ENCODE measurements at regions not wholly inside any gene's neighbourhood (a gene's known extent, or its start where the extent isn't known, plus 50 kb on each side); places are given as distances from the start of the nearest gene placed in this dataset.

DNA sequence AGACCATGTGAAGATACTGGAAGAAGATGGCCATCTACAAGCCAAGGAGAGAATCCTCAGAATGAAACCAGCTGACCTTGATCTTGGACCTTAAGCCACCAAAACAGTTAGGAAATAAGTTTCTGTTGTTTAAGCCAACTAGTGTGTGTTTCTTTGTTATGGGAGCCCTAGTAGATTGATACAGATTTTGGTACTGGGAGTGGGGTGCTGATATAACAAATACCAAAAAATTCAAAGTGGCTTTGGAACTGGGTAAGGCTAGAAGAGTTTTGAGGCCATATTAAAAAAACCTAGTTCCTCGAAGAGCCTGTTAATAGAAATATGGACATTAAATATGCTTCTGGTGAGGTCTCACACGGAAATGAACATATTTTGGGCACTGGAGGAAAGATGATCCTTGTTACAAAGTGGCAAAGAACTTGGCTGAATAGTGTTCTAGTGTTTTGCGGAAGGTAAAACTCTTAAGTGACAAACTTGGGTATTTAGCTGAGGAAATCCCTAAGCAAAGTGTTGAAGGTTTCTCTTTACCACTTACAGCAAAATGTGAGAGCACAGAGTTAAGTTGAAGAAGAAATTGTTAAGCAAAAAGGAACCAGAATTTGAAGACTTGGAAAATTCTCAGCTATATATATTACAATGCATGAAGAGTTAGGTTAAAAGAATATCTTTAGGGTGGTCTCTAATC lies 55.1 kb upstream of the CD83 start:
- intact Hi-C loops (cut with micrococcal nuclease) (loop anchor here (10.0 kb wide), 1 partner anchor 438 kb away; no protein-coding TSS in a partner anchor), dilution Hi-C loops (cut with MboI; ENCODE audit: extremely low pct_ligation_motif_present, low sequenced_read_pairs) (no loop called here)
- Histone ChIP-seq H3K9me3 (replicated peaks; ENCODE audit: control insufficient read depth, insufficient read depth, low read length) (no peaks in the 10 kb centered on the region), H2AFZ (ENCODE audit: low read depth, low read length) (no peak overlapping the region), H4K20me1 (replicated peaks; ENCODE audit: control insufficient read depth, extremely low read depth, insufficient read depth, low read length) (no peaks in the 10 kb centered on the region), H3K79me2 (ENCODE audit: control insufficient read depth, insufficient read depth, low read length) (no peaks in the 10 kb centered on the region), H3K27ac (ENCODE audit: insufficient read depth, low read depth, low read length) (no peak overlapping the region), H3K36me3 (ENCODE audit: control insufficient read depth in 2 of 2, extremely low read depth in 1 of 2, insufficient read depth in 2 of 2, low read length in 2 of 2) (no peaks in the 10 kb centered on the region), H3K4me1 (ENCODE audit: control insufficient read depth, extremely low read depth, insufficient read depth, low read length) (no peaks in the 10 kb centered on the region), H3K4me3 (replicated peaks in 1 of 3; ENCODE audit: insufficient read depth in 1 of 3, low read depth in 1 of 3, low read length in 3 of 3) (no peak overlapping the region), H3K9me1 (replicated peaks; ENCODE audit: control insufficient read depth, extremely low read depth, insufficient read depth, low read length) (no peaks in the 10 kb centered on the region), H3K4me2 (ENCODE audit: insufficient read depth, low read length) (no peak overlapping the region), H3K27me3 (ENCODE audit: control insufficient read depth in 2 of 2, insufficient read depth in 2 of 2, low read length in 2 of 2) (peaks cover 8 to 23% of the 10 kb centered on the region in 2 experiments), H3K9ac (replicated peaks; ENCODE audit: extremely low read depth, insufficient read depth, low read length) (no peak overlapping the region)
- no peak for FAIRE-seq
- ChIA-PET CTCF (interaction anchor here (1.6 to 7.3 kb wide), 4 partner anchors 10 to 154 kb away, joined by 4 to 188 read pairs (median 44); no protein-coding TSS in a partner anchor), POLR2A (no interaction called here)
- DNase-seq (ENCODE audit: low read depth, low spot score): no peak
- TF ChIP-seq POLR2AphosphoS5 (IDR thresholded peaks at IDR 0.05; ENCODE audit: insufficient read depth, low read depth, low read length) (no peak), JUN (IDR thresholded peaks at IDR 0.05; ENCODE audit: borderline replicate concordance, insufficient read depth, insufficient read length, low read depth) (no peak), FOS (IDR thresholded peaks at IDR 0.05; ENCODE audit: borderline replicate concordance, insufficient read depth, low read length) (no peak), POLR2A (IDR thresholded peaks at IDR 0.05; ENCODE audit: low read depth, low read length) (no peak), GATA2 (IDR thresholded peaks at IDR 0.05; ENCODE audit: insufficient read depth, insufficient read length, low read depth, low read length) (no peak), EZH2 (IDR thresholded peaks at IDR 0.05; ENCODE audit: borderline replicate concordance, low read depth, low read length, severe bottlenecking) (no peak)
- no TSS peak for BruUV-seq (replicated peaks)

DNA sequence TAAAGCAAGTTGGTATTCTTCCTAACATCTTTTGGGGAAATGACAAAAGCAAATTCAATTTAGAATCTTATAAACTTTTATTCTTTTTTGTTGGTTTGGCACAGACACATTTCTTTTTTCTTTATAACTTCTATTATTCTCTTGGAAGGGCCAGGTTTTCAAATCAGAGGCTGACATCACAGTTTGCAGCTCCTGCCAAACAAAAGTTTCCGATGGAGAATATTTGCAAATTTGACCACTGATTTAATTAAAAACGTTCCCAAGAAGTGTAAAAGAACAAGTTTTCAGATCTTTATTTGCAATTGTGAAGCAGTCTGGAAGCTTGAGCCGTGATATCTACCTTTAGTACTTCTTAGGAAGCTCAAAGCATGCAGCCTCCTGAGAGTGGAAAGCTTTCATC lies 53.8 kb upstream of the CD83 start:
- H3K9ac ChIP-seq (replicated peaks; ENCODE audit: extremely low read depth, insufficient read depth, low read length): no peak overlapping the region
- DNase-seq (ENCODE audit: low read depth, low spot score) (no peak), FAIRE-seq (no peak)
- H3K4me1 ChIP-seq (ENCODE audit: control insufficient read depth, extremely low read depth, insufficient read depth, low read length): no peaks in the 10 kb centered on the region
- H3K36me3 ChIP-seq (ENCODE audit: control insufficient read depth in 2 of 2, extremely low read depth in 1 of 2, insufficient read depth in 2 of 2, low read length in 2 of 2): no peaks in the 10 kb centered on the region
- H4K20me1 ChIP-seq (replicated peaks; ENCODE audit: control insufficient read depth, extremely low read depth, insufficient read depth, low read length): no peaks in the 10 kb centered on the region
- BruUV-seq (replicated peaks): no TSS peak
- POLR2A ChIA-PET: no interaction called here
- no peak for TF ChIP-seq GATA2 (IDR thresholded peaks at IDR 0.05; ENCODE audit: insufficient read depth, insufficient read length, low read depth, low read length)
- TF ChIP-seq, protein P1, sequence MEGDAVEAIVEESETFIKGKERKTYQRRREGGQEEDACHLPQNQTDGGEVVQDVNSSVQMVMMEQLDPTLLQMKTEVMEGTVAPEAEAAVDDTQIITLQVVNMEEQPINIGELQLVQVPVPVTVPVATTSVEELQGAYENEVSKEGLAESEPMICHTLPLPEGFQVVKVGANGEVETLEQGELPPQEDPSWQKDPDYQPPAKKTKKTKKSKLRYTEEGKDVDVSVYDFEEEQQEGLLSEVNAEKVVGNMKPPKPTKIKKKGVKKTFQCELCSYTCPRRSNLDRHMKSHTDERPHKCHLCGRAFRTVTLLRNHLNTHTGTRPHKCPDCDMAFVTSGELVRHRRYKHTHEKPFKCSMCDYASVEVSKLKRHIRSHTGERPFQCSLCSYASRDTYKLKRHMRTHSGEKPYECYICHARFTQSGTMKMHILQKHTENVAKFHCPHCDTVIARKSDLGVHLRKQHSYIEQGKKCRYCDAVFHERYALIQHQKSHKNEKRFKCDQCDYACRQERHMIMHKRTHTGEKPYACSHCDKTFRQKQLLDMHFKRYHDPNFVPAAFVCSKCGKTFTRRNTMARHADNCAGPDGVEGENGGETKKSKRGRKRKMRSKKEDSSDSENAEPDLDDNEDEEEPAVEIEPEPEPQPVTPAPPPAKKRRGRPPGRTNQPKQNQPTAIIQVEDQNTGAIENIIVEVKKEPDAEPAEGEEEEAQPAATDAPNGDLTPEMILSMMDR (IDR thresholded peaks at IDR 0.05; ENCODE audit: extremely low read depth in 1 of 2, insufficient read depth in 1 of 2, low read depth in 1 of 2, low read length in 2 of 2): no peak
- dilution Hi-C loops (cut with MboI; ENCODE audit: extremely low pct_ligation_motif_present, low sequenced_read_pairs) (no loop called here), intact Hi-C loops (cut with micrococcal nuclease) (loop anchor here (10.0 kb wide), 1 partner anchor 439 kb away; no protein-coding TSS in a partner anchor)
- peaks cover 8 to 23% of the 10 kb centered on the region in 2 experiments for H3K27me3 ChIP-seq (ENCODE audit: control insufficient read depth in 2 of 2, insufficient read depth in 2 of 2, low read length in 2 of 2)
- H3K9me1 ChIP-seq (replicated peaks; ENCODE audit: control insufficient read depth, extremely low read depth, insufficient read depth, low read length): no peaks in the 10 kb centered on the region
- H2AFZ ChIP-seq (ENCODE audit: low read depth, low read length): no peak overlapping the region
- no peak overlapping the region for H3K4me2 ChIP-seq (ENCODE audit: insufficient read depth, low read length)
- H3K4me3 ChIP-seq (replicated peaks in 1 of 3; ENCODE audit: insufficient read depth in 1 of 3, low read depth in 1 of 3, low read length in 3 of 3): no peak overlapping the region
- H3K9me3 ChIP-seq (replicated peaks; ENCODE audit: control insufficient read depth, insufficient read depth, low read length): no peaks in the 10 kb centered on the region
- H3K79me2 ChIP-seq (ENCODE audit: control insufficient read depth, insufficient read depth, low read length): no peaks in the 10 kb centered on the region
- H3K27ac ChIP-seq (ENCODE audit: insufficient read depth, low read depth, low read length): no peak overlapping the region
- CTCF ChIA-PET: interaction anchor here (1.1 to 7.3 kb wide), 5 partner anchors 9 to 155 kb away, joined by 3 to 188 read pairs (median 10); no protein-coding TSS in a partner anchor
